Stimulated activated CD8-positive, alpha-beta memory T cell treated with anti-CD3 and anti-CD28 coated beads, Interleukin-7, amount 100 ng/mL, for 1 hour (primary cell): ENCODE measurements at regions not wholly inside any gene's neighbourhood (a gene's known extent, or its start where the extent isn't known, plus 50 kb on each side); places are given as distances from the start of the nearest gene placed in this dataset.

Experiments used
- DNase-seq, 2 donors: peaks; one replicate each; pipeline ENCODE4 v3.0.0-alpha.2; 2020; ENCODE audit warnings: low read depth in 2 of 2

GRCh38 chr2:181380581-181380980 is 76.6 kb upstream of the ITGA4 start:
- DNase-seq: no peak

- DNase-seq: no peak
These were observed 72.3 kb upstream of the ITGA4 start for GRCh38 chr2:181384923-181385322.

DNA sequence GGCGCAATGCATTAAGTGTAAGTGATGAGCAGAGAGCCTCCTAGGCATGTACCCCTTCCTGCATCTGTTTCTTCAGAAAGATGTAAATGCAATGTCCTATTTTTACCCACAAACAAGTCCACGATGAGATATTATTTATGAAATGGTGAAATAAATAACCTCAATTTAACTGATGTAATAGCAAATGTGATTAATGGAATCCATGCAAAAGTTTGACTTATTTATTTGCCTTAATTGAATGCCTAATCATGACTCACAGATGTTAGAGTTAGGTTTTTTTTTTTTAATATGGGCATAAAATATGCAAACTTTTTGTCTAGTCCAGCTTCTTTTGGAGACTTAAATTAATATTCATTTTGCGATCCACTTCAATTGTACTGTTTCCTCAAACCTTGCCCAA is 67.7 kb upstream of the ITGA4 start:
- no peak for DNase-seq

DNA sequence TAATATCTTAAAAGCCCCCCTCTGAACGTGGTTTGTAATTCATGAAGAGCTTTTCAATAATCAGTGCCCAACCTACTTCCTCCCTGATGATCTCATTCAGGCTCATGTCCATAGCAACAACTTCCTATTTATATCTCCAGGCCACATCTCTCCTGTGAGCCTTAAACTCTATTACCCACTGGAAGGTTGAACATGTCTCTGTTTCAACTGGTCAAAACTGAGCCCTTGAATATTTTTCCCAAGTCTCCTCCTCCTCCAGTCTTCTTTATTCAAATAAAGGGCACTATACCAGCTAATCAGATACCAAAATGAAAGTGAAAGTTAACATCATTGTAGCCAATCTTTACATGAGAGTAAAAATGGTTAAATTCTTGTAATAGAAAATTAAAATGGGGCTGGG is 63.7 kb upstream of the ITGA4 start:
- no peak for DNase-seq

- DNase-seq: no peak
These were observed 62.3 kb upstream of the ITGA4 start for GRCh38 chr2:181394741-181395437.

DNA sequence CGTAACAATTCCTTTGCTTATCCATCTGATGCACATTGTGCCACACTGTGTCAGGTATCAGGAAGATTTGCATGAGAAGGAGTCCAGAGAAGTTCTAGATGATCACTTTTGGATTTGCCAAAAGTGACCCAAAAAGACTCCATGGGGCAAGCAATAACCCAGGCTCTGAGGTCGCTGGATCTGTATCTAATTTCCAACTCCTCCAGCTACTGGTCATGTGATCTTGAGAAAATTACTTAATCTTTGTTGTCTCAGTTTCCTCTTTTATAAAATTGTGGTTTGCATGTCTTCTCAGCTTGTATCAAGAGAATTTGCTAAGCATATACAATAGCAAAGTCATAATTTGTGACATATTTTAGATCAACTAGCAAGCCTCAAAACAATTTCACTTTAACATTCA is 61.3 kb upstream of the ITGA4 start:
- DNase-seq: no peak

- no peak for DNase-seq
These were observed 60.7 kb upstream of the ITGA4 start for GRCh38 chr2:181396256-181397123.

DNA sequence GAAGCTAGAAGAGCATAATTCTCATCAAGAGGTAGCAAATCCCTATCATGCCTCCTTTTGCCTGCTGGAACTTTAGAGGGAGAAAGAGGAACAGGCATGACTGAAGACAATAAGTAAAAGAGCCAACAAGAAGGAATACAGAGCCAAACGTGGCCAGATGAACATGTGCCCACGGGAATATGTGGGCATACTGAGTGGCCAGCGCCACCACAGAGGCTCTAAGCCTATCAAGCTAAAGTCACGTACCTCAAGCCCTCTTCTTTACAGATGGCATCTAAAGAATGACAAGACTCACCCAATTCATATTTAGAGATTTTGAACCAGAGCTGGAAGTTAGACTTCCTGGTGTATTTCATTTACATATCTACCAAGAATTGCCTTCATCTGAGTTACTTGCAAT is 59.9 kb upstream of the ITGA4 start:
- no peak for DNase-seq

DNA sequence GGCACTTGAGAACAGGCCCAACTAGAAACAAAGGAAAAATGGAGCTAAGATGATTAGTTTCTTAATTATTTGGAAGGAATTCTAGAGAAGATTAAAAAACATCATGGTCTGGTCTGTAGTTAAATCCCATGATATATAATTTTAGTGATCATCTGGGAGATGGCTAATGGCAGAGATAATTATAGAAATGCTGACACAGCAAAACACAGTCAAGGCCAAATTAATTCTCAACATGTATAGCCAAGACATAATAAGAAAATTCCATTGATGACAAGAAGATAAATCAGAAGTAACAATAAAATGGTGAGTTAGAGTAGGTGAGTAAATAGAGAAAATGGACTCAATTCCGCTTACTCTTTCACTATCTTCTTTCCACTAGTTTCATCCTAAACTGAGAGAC is 59.2 kb upstream of the ITGA4 start:
- no peak for DNase-seq

DNA sequence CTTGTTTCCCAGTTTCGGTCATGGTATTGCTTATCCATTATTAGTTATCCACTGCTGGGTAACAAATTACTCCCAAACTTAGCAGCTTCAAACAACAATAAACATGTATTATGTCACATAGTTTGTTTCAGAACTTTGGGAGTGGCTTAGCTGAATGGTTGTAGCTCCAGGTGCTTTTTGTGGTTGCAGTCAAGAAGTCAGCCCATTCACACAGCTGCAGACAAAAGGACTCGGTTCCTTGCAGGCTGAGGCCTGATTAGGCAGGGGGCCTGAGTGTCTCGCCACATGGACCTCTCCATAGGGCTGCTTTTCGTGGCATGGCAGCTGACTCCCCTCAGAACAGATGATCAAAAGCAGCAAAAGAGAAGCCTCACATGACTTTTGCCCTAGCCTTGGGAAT is 58.2 kb upstream of the ITGA4 start:
- DNase-seq: no peak

GRCh38 chr2:181404472-181404871 is 52.7 kb upstream of the ITGA4 start:
- no peak for DNase-seq

DNA sequence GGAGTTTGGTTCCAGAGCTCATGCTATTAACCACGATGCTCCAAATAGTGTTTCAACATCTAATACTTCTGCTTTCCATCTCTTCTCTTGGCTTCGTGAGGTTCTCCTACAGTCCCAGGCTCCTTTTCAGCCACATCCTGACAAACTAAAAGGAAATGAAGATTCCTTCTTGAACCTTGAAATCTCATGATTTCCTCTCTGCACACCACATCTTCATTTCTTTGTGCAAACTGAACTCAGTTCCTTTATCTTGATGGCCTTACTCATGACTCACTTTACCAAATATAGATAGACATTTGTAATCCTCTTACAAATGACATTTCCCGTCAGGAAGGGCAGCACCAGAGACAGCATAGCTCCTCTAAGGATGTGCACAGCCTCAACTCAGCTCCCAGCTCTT is 50.0 kb upstream of the ITGA4 start:
- DNase-seq: no peak
